ENCODE measurements at regions not wholly inside any gene's neighbourhood (a gene's known extent, or its start where the extent isn't known, plus 50 kb on each side); places are given as distances from the start of the nearest gene placed in this dataset.

DNA sequence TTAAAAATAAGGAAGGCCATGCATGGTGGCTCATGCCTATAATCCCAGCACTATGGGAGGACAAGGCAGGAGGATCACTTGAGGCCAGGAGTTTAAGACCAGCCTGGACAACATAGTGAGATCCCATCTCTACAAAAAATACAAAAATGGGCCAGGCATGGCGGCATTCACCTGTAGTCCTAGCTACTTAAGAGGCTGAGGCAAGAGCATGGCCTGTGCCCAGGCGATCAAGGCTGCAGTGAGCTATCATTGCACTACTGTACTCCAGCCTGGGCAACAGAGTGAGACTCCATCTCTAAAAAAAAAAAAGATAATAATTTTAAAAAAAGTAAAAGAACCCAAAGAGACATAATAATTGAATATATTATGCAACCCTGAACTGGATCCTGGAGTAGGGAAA is 83.6 kb upstream of the ZNF423 start:
- TF ChIP-seq, protein P1, sequence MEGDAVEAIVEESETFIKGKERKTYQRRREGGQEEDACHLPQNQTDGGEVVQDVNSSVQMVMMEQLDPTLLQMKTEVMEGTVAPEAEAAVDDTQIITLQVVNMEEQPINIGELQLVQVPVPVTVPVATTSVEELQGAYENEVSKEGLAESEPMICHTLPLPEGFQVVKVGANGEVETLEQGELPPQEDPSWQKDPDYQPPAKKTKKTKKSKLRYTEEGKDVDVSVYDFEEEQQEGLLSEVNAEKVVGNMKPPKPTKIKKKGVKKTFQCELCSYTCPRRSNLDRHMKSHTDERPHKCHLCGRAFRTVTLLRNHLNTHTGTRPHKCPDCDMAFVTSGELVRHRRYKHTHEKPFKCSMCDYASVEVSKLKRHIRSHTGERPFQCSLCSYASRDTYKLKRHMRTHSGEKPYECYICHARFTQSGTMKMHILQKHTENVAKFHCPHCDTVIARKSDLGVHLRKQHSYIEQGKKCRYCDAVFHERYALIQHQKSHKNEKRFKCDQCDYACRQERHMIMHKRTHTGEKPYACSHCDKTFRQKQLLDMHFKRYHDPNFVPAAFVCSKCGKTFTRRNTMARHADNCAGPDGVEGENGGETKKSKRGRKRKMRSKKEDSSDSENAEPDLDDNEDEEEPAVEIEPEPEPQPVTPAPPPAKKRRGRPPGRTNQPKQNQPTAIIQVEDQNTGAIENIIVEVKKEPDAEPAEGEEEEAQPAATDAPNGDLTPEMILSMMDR (IDR thresholded peaks at IDR 0.05), result no peak
- TF ChIP-seq EP300 (IDR thresholded peaks at IDR 0.05) (no peak), POLR2A (IDR thresholded peaks at IDR 0.05) (no peak)
